HTR-8/SVneo (cell line): ENCODE measurements at regions not wholly inside any gene's neighbourhood (a gene's known extent, or its start where the extent isn't known, plus 50 kb on each side); places are given as distances from the start of the nearest gene placed in this dataset.
"Not testable (repeated sequence)": the region's sequence is repeated elsewhere in the genome, so short reads cannot be mapped to it uniquely, and the experiment has no call there.

ENCODE experiments used
- DNase-seq: peaks from one replicate; pipeline ENCODE4 v3.0.0; 2011; ENCODE audit warnings: low spot score, mixed read lengths; ENCODE audit not compliant: insufficient read length
- FAIRE-seq: peaks from 2 replicates; lab custom pipeline; 2011; peaks lifted over from hg19 to GRCh38; lab: Jason Lieb, UNC

DNA sequence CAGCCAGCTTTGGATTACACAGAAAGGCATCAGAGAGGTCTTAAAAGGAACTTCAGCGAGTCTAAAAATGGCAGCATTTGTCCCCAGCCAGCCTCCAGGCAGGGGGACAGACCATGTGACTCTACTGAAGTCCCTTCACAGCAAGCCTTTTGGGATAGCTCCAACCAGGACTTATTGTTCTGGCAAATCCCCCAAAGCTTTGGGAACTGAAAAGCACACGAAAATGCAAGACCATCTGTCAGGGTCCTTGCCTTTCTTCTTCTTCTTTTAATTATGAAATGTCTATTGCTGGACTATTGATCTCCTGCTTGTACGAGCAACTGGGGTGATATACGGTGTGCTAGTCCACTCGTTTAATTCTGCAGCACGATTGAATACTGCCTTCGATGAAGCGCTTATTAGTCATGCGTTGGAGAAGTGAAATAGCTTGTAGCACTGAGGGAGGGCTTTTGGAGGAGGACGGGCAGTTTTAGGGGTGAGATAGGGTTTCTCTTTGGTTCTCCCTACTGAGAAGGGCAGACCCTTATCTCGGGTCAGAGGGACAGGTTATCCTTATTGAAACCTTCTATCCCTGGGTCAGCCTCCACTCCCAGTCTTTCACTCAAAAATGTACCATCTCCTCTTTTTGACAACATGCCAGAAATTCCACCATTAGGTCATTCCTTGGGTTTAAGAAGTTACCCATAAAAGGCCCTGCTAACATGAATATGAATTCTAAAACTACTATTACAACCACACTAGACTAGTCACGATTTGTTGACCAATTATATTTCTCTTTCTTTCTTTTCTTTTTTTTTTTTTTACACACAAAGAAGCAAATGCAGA, 416.4 kb downstream of the MIAT start:
- FAIRE-seq, result no peak
- DNase-seq, result no peak

DNA sequence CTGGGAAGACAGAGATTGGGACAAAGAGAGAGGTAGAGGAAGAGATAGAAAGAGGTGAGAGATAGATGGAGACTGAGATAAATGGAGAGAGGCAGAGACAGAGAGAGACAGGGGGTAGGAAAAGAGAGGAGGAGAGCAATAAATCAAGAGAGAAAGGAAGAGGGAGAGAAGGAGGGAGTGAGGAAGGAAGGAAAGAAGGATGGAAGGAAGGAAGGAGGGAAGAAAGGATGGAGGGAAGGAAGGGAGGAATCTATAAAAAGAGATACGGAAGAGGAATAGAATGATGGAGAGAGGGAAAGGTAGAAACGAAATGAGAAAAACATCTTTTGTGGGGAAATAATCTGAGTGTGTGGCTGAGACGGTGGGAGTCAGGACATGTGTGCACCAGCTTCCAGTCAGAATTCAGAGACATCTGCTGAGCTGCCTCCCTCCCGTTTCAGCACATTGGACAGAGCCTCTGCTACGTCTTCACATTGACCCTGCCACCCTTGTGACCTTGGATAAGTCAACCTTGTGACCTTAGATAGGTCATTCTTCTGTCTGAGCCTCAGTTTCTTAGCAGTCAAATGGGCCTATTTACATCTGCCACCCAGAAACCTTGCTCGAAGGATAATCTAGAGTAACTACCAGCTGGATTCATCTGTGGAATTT, 417.8 kb downstream of the MIAT start:
- DNase-seq, result no peak
- no peak for FAIRE-seq

- no peak for FAIRE-seq
These were observed 418.5 kb downstream of the MIAT start for GRCh38 chr22:27075891-27076290.

DNA sequence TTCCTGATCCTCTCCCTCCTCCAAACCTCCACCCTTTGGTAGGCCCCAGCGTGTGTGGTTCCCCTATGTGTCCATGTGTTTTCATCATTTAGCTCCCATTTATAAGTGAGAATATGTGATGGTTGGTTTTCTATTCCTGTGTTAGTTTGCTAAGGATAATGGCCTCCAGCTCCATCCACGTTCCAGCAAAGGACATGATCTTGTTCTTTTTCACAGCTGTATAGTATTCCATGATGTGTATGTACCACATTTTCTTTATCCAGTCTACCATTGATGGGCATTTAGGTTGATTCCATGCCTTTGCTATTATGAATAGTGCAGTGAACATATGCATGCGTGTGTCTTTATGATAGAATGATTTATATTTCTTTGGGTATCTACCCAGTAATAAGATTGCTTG, 420.7 kb downstream of the MIAT start:
- FAIRE-seq, DNase-seq: not testable (repeated sequence)

More at GRCh38 chr22:27075891-27076290, 418.5 kb downstream of the MIAT start:
- no peak for DNase-seq

- DNase-seq (no peak), FAIRE-seq (no peak)
These were observed 422.7 kb downstream of the MIAT start for GRCh38 chr22:27080036-27080578.

DNA sequence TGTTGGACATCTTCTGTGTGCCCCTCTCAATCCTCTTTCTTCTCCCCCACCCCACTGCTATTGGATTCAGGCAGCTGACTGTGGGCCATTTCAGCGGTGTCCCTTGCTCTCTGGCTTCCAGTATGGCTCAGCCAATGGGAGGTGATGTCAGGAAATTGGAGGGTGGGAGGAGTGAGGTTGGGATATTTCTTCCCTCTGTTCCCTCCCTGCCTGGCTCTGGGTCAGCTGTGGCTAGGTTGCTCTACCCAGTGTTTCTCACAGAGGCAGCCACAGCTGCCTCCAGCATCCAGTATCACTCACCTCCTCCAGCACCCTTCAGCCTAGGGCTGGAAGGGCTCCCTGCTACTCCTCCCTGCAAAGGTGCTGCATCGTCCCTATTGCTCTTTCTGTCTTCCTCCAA, 423.5 kb downstream of the MIAT start:
- no peak for FAIRE-seq
- no peak for DNase-seq

DNA sequence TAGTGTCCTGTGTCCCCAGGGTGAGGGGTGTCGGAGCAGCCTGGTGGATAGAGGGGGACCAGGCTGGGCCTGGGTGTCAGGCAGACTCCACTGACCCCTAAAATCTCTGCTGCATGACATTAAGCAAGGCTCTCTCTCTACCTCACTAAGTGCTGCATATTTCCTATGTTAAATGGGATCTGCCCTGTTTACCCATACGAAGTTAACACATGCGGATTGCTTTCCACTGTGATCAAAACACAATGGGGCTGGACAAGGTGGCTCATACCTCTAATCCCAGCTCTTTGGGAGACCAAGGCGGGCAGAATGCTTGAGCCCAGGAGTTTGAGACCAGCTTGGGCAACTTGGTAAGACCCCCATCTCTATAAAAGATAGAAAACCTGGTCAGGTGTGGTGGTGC, 426.2 kb downstream of the MIAT start:
- DNase-seq, result no peak
- no peak for FAIRE-seq

DNA sequence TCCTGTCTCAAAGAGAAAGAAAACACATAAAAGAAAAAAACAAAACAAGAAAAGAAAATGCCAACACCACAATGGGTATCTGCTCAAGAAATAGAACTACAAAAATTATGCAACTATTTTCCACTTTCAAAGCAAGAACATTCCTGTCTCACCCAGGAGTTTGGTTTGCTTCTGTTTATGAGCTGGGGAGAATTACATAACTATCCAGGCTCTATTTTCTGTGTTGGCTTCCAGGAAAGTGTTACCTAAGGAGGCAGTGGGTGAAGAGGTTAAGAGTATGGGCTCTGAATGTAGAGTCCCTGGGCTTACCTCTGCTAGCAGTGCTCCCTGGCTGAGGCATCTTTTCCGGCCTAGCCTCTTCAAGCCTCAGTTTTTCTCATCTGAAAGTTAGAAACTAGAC, 426.7 kb downstream of the MIAT start:
- DNase-seq (no peak), FAIRE-seq (no peak)

DNA sequence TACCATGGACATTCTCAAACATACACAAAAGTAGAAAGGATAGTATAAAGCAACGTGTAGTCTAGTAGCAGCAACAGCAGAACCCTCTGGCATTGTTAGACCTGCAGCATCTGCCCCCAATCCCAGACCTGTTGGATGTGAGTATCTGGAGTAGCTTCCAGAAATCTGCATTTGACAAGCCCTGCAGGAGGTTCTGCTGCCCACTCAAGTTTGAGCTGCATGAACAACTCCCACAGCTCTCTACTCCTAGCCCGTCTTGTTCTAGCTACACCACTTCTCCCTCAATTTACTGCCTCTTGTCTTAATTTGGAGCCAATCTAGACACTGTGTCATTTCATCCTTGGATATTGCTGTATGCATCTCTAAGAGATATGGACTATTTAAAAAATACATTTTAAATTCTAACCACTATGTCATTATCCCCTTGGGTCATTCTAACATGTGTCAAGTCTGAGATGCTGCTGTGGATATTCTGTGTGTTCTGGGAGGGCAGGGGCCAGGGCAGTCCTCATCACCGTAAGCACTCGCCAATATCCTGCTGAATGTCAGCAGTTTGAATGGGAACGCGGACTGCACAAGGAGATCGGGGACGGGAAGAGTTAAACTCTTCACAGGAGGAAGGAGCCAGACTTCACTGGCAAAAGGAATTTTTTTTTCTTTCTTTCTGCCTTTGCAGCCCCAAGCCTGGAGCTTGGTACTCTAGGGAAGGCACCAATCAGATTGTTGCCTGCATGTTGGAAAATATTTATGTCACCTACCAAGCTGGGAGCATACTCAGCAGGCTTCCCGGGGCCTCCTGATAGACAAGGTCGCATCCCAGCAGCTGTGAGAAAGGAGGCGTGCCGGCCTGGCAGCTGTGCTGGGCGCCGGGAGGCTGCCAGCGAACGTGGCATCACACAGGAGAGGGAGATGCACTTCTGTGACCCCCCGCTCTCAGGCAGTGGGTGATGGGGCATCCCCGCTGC, 429.0 kb downstream of the MIAT start:
- FAIRE-seq, result no peak

DNA sequence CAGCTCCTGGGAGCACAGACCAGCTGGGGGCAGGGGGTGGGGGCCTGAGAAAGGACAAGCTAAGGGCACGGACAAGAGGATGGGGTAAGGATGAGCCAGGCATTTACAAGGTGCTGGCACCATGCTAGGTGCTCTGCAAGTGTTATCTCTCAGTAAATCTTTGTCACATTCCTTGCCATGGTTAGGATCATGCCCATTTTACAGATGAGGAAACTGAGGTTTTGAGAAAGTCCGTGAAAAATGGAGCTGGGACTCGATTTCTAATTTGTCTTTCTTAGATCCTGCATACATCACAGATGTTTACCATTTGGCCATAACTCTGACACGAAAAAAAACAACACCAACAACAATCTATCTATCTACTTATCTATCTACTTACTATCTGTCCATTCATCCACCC, 429.7 kb downstream of the MIAT start:
- FAIRE-seq, result no peak
- no peak for DNase-seq

More for the DNA sequence above, 429.0 kb downstream of the MIAT start:
- DNase-seq, result no peak

DNA sequence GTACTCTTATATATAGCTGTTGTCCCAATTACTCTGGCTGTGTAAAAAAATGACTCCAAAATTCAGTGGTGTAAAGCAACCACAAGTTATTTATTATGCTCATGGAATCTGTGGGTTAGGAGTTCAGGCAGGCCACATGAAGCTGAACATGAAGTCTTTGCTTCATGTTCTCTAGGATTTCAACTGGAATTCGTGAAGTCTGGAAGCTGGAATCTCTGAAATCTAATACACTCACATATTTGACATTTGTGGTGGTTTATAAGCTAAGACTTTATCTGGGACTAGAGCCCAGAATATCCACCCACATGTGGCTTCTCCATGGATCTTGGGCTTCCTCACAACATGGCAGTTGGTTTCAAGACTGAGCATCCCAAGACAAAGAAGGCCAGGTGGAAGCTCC, 430.6 kb downstream of the MIAT start:
- FAIRE-seq (no peak), DNase-seq (no peak)

DNA sequence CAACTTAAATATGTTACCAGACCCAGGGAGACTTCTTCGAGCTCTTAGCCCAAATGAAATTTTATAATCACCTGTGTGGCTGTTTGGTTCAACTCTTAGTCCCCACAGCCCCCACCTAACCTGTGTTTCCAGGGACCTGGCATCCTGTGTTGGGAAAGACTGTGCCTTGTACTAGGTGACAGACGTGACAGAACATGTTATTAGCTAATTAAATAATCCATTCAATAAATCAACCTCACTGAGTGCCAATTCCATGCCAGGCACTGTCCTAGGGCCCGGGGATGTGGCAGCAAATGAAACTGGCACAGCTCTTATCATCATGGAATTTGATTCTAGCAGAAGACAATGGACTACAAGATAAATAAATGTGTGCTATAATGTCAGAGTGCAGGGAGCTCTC, 431.9 kb downstream of the MIAT start:
- FAIRE-seq (no peak), DNase-seq (no peak)

- no peak for DNase-seq
- no peak for FAIRE-seq
These were observed 433.2 kb downstream of the MIAT start for GRCh38 chr22:27090611-27091011.

- FAIRE-seq, result no peak
These were observed 436.0 kb downstream of the MIAT start for GRCh38 chr22:27093422-27093821.

DNA sequence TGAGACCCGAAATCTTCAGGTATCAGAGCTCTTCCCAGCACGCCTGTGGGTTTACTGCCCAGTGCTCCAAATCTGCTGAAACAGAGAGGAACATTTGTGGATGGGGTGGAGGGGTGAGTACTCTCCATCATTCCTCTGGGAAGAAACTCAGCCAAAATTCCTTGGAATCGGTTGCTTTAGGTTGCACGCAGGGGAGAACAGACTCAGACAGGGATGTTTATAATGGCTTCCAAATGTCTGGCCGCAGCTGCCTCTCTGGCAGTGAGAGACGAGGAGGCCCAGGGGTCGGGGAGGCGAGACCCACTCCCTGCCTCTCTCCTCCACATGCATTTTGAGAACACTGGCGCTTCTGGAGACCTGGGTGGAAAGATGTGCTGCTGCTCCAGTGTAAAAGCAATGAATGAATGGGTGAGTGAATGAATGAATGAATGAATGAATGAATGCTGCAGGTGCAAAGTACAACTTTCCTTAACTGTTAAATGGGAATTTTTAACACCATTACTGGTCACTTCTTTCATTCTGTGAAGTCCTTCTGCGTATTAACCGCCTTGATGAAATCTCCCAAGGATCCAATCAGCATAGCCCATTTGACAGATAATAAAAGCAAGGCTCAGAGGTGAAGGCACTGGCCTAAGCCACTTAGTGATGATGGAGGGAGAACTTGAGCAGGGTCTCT, 437.4 kb downstream of the MIAT start:
- DNase-seq (no peak), FAIRE-seq (no peak)

More at GRCh38 chr22:27093422-27093821, 436.0 kb downstream of the MIAT start:
- no peak for DNase-seq

- FAIRE-seq, result no peak
- no peak for DNase-seq
These were observed 440.1 kb downstream of the MIAT start for GRCh38 chr22:27097506-27097905.

- DNase-seq (no peak), FAIRE-seq (no peak)
These were observed 440.5 kb downstream of the MIAT start for GRCh38 chr22:27097933-27098332.

DNA sequence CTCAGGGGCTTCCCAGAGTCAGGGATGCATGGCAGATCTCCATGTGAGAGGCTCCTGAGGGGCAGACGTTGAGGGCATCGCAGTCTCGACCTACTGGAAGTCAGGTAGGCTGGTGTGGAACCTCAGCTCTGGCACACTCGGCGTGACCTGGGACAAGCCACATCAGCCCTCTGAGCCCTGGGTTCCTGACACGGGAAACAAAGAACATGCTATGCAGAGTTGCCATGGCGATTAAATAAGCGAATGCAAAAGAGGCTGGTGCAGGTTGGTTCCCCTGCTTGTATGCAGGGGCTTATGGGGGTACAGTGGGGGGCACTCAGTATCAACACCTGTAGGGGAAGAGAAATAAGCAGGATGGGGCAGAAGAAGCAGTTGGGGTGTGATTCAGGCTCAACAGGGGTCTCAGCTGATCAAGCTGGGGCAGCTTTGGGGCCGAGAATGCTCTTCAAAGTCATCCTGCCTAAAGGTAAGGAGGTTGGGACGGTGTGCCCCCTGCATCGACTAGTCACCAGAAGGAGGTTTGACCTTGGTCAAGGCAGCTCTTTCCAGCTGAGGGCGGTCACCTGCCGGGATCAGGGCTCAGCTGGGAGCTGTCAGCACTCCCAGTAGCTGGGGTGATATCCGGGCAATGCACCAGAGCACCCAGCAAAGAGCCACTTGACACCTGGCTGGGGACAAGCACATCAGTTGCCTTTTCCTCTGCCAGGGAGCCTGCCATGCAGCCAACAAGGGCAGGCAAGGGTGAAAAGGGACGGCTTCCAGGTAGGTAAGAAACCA, 442.7 kb downstream of the MIAT start:
- DNase-seq (no peak), FAIRE-seq (no peak)

- FAIRE-seq, result no peak
- DNase-seq, result no peak
These were observed 443.4 kb downstream of the MIAT start for GRCh38 chr22:27100789-27101188.
